ENCODE measurements at regions not wholly inside any gene's neighbourhood (a gene's known extent, or its start where the extent isn't known, plus 50 kb on each side); places are given as distances from the start of the nearest gene placed in this dataset.
A peak's percentile ranks its signal among the peaks of the same experiment; 100 is the strongest.
"Not testable (repeated sequence)": the region's sequence is repeated elsewhere in the genome, so short reads cannot be mapped to it uniquely, and the experiment has no call there.

- intact Hi-C loops (cut with micrococcal nuclease), result no loop called here
- peaks cover 13% of the 10 kb centered on the region for H3K27me3 Mint-ChIP-seq (ENCODE audit: low read depth)
These were observed 82.4 kb downstream of the DIO3 start for GRCh38 chr14:101643651-101644050.

GRCh38 chr14:101654051-101654450 lies 92.8 kb downstream of the DIO3 start:
- H3K4me1 Mint-ChIP-seq (ENCODE audit: low read depth), result peaks cover 2% of the 10 kb centered on the region
- H3K9me3 Mint-ChIP-seq, result peaks cover 8% of the 10 kb centered on the region
- CTCF ChIA-PET, result no interaction called here
- no peak for DNase-seq
- H3K27ac Mint-ChIP-seq, result no peak overlapping the region
- H3K36me3 Mint-ChIP-seq (ENCODE audit: low read depth), result peaks cover 3% of the 10 kb centered on the region
- intact Hi-C loops (cut with micrococcal nuclease), result no loop called here
- H3K4me3 Mint-ChIP-seq, result no peak overlapping the region
- peaks cover 21% of the 10 kb centered on the region for H3K27me3 Mint-ChIP-seq (ENCODE audit: low read depth)

More at GRCh38 chr14:101643651-101644050, 82.4 kb downstream of the DIO3 start:
- Mint-ChIP-seq H3K27ac (no peak overlapping the region), H3K9me3 (peaks cover 6% of the 10 kb centered on the region), H3K36me3 (ENCODE audit: low read depth) (no peaks in the 10 kb centered on the region), H3K4me3 (no peak overlapping the region), H3K4me1 (ENCODE audit: low read depth) (no peaks in the 10 kb centered on the region)
- DNase-seq, result no peak
- CTCF ChIA-PET, result no interaction called here

DNA sequence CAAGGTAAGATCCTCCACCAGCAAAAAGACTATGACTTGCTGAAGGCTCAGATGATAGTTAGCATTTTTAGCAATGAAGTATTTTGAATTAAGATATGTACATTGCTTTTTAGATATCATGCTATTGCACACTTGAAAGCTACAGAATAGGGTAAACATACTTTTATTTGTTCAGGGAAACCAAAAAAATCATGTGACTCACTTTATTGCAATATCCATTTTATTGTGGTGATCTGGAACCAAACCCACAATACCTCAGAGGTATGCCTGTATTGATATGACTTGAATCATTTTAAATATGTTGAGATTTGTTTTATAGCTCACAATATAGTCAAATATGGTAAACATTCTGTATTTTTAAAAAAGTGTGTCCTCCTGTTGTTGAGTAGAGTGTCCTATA lies 96.1 kb downstream of the DIO3 start:
- Mint-ChIP-seq H3K27me3 (ENCODE audit: low read depth) (peaks cover 5% of the 10 kb centered on the region), H3K36me3 (ENCODE audit: low read depth) (no peaks in the 10 kb centered on the region), H3K9me3 (no peaks in the 10 kb centered on the region), H3K27ac (no peak overlapping the region), H3K4me1 (ENCODE audit: low read depth) (peaks cover 2% of the 10 kb centered on the region), H3K4me3 (no peak overlapping the region)
- no peak for DNase-seq
- CTCF ChIA-PET, result no interaction called here
- intact Hi-C loops (cut with micrococcal nuclease), result no loop called here

DNA sequence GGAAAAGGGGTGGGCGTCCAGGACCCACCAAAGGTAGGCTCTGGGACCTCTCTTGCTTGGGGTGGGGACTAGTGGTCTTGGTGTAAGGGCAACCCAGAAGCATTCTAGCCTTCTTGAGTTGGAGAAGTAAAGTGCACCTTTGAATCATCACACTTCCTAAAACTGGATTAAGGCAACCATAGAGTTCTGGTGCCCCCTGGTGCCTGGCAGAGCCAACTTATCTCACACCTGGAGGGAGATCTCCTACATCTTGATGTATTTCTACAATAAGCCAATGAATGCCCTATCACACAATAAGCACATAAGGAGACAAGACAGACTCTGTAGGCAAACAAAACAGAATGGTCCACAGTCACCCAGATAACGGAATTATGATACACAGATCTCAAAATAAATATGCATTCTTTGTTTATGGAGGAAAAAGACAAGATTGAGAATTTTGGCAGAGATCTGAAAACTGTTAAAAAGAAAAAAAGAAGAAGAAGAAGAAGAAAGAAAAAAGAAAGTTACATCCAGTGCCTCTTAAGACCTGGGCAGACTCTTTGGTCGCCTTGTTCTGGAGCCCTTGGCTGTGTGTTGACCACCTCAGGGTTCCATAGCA lies 95.9 kb upstream of the PPP2R5C start:
- Mint-ChIP-seq H3K4me3 (no peak overlapping the region), H3K27me3 (ENCODE audit: low read depth) (peaks cover 22% of the 10 kb centered on the region), H3K36me3 (ENCODE audit: low read depth) (peaks cover 3% of the 10 kb centered on the region), H3K27ac (no peak overlapping the region), H3K4me1 (ENCODE audit: low read depth) (no peaks in the 10 kb centered on the region), H3K9me3 (peaks cover 18% of the 10 kb centered on the region)
- intact Hi-C loops (cut with micrococcal nuclease), result no loop called here
- CTCF ChIA-PET, result interaction anchor here (0.6 to 0.9 kb wide), 2 partner anchors 65 to 198 kb away, joined by 3 read pairs; no protein-coding TSS in a partner anchor
- DNase-seq, result peak; percentile 71

- peaks cover 3% of the 10 kb centered on the region for H3K36me3 Mint-ChIP-seq (ENCODE audit: low read depth)
- intact Hi-C loops (cut with micrococcal nuclease), result no loop called here
- CTCF ChIA-PET, result interaction anchor here (0.6 kb wide), 1 partner anchor 199 kb away, joined by 3 read pairs; no protein-coding TSS in a partner anchor
- H3K4me3 Mint-ChIP-seq, result no peak overlapping the region
- DNase-seq, result no peak
- H3K27ac Mint-ChIP-seq, result no peak overlapping the region
- peaks cover 18% of the 10 kb centered on the region for H3K9me3 Mint-ChIP-seq
- no peaks in the 10 kb centered on the region for H3K4me1 Mint-ChIP-seq (ENCODE audit: low read depth)
- H3K27me3 Mint-ChIP-seq (ENCODE audit: low read depth), result peaks cover 22% of the 10 kb centered on the region
These were observed 95.2 kb upstream of the PPP2R5C start for GRCh38 chr14:101666264-101666663.

- peaks cover 4% of the 10 kb centered on the region for H3K36me3 Mint-ChIP-seq (ENCODE audit: low read depth)
- intact Hi-C loops (cut with micrococcal nuclease), result no loop called here
- H3K27me3 Mint-ChIP-seq (ENCODE audit: low read depth), result peaks cover 13% of the 10 kb centered on the region
- H3K4me1 Mint-ChIP-seq (ENCODE audit: low read depth), result no peaks in the 10 kb centered on the region
- peaks cover 18% of the 10 kb centered on the region for H3K9me3 Mint-ChIP-seq
- H3K27ac Mint-ChIP-seq, result no peak overlapping the region
- no peak overlapping the region for H3K4me3 Mint-ChIP-seq
- DNase-seq, result no peak
- CTCF ChIA-PET, result no interaction called here
These were observed 91.9 kb upstream of the PPP2R5C start for GRCh38 chr14:101669629-101670028.

GRCh38 chr14:101673873-101674272 lies 87.6 kb upstream of the PPP2R5C start:
- Mint-ChIP-seq H3K9me3 (peaks cover 11% of the 10 kb centered on the region), H3K27me3 (ENCODE audit: low read depth) (peaks cover 3% of the 10 kb centered on the region), H3K36me3 (ENCODE audit: low read depth) (peaks cover 3% of the 10 kb centered on the region), H3K4me3 (no peak overlapping the region), H3K4me1 (ENCODE audit: low read depth) (no peaks in the 10 kb centered on the region), H3K27ac (no peak overlapping the region)
- no peak for DNase-seq
- CTCF ChIA-PET, result no interaction called here
- intact Hi-C loops (cut with micrococcal nuclease), result no loop called here

GRCh38 chr14:101675835-101676234 lies 85.7 kb upstream of the PPP2R5C start:
- H3K4me3 Mint-ChIP-seq; DNase-seq; H3K9me3 Mint-ChIP-seq; CTCF ChIA-PET; intact Hi-C loops (cut with micrococcal nuclease); H3K27ac Mint-ChIP-seq; H3K4me1 Mint-ChIP-seq (ENCODE audit: low read depth); H3K36me3 Mint-ChIP-seq (ENCODE audit: low read depth); H3K27me3 Mint-ChIP-seq (ENCODE audit: low read depth): not testable (repeated sequence)

GRCh38 chr14:101677912-101678327 lies 83.6 kb upstream of the PPP2R5C start:
- intact Hi-C loops (cut with micrococcal nuclease); CTCF ChIA-PET; DNase-seq; H3K27me3 Mint-ChIP-seq (ENCODE audit: low read depth); H3K4me1 Mint-ChIP-seq (ENCODE audit: low read depth); H3K9me3 Mint-ChIP-seq; H3K36me3 Mint-ChIP-seq (ENCODE audit: low read depth); H3K27ac Mint-ChIP-seq; H3K4me3 Mint-ChIP-seq: not testable (repeated sequence)

DNA sequence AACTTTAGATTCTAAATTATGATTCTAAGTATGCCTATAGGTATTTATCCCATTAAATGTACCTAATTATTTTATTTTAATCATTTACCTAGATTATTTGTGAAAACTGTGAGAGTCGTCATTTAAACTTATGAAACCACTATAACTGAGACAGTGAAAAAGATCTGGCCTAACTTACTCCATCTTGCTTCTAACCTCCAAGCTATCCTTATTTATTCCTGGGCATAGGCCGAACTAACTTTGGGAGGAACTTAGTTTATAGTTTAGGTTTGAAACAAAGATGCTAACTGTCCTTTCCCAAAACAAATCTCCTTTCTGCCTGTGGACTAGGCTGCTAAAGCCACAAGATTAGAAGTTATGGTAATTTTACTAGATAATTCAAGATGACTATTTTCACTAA lies 79.7 kb upstream of the PPP2R5C start:
- Mint-ChIP-seq H3K4me3 (no peak overlapping the region), H3K27ac (no peak overlapping the region), H3K9me3 (no peaks in the 10 kb centered on the region), H3K27me3 (ENCODE audit: low read depth) (peaks cover 9% of the 10 kb centered on the region), H3K4me1 (ENCODE audit: low read depth) (no peaks in the 10 kb centered on the region), H3K36me3 (ENCODE audit: low read depth) (no peaks in the 10 kb centered on the region)
- intact Hi-C loops (cut with micrococcal nuclease), result no loop called here
- CTCF ChIA-PET, result interaction anchor here (0.7 kb wide), 2 partner anchors 53 to 1761 kb away, joined by 3 to 4 read pairs; no protein-coding TSS in a partner anchor
- no peak for DNase-seq

DNA sequence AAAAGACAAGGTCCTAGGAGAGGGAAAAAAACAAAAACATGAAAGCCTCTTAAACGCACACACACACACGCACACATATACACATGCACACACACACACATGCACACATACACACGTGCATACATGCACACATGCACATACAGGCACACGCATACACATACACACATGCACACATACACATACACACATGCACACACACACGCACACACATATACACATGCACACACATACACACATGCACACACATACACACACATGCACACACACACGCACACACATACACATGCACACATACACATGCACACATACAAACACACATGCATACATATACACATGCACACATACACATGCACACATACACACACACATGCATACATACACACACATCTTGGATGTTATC lies 78.1 kb upstream of the PPP2R5C start:
- H3K36me3 Mint-ChIP-seq (ENCODE audit: low read depth), result no peaks in the 10 kb centered on the region
- DNase-seq, result no peak
- H3K27me3 Mint-ChIP-seq (ENCODE audit: low read depth), result peaks cover 9% of the 10 kb centered on the region
- intact Hi-C loops (cut with micrococcal nuclease), result no loop called here
- H3K4me3 Mint-ChIP-seq, result no peak overlapping the region
- H3K27ac Mint-ChIP-seq, result no peak overlapping the region
- CTCF ChIA-PET, result no interaction called here
- H3K4me1 Mint-ChIP-seq (ENCODE audit: low read depth), result no peaks in the 10 kb centered on the region
- H3K9me3 Mint-ChIP-seq, result no peaks in the 10 kb centered on the region

- no peak for DNase-seq
- Mint-ChIP-seq H3K27ac (no peak overlapping the region), H3K36me3 (ENCODE audit: low read depth) (no peaks in the 10 kb centered on the region), H3K4me1 (ENCODE audit: low read depth) (no peaks in the 10 kb centered on the region), H3K4me3 (no peak overlapping the region), H3K27me3 (ENCODE audit: low read depth) (peaks cover 4% of the 10 kb centered on the region), H3K9me3 (no peaks in the 10 kb centered on the region)
- CTCF ChIA-PET, result no interaction called here
- intact Hi-C loops (cut with micrococcal nuclease), result no loop called here
These were observed 73.6 kb upstream of the PPP2R5C start for GRCh38 chr14:101687756-101688546.

DNA sequence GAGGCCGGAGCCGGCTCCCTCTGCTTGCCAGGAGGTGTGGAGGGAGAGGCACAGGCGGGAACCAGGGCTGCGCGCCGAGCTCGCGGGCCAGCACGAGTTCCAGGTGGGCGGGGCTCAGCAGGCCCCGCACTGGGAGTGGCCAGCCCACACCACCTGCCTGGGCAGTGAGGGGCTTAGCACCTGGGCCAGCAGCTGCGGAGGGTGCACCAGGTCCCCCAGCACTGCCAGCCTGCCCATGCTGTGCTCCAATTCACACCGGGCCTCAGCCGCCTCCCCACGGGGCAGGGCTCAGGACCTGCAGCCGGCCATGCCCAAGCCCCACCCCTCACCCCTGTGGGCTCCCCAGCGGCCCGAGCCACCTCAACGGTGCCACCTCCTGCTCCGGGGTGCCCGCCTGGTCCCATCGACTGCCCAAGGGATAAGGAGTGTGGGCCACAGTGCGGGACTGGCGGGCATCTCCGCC lies 72.4 kb upstream of the PPP2R5C start:
- Mint-ChIP-seq H3K9me3 (no peaks in the 10 kb centered on the region), H3K27ac (no peak overlapping the region), H3K27me3 (ENCODE audit: low read depth) (peaks cover 2% of the 10 kb centered on the region), H3K4me1 (ENCODE audit: low read depth) (no peaks in the 10 kb centered on the region), H3K36me3 (ENCODE audit: low read depth) (no peaks in the 10 kb centered on the region), H3K4me3 (no peak overlapping the region)
- intact Hi-C loops (cut with micrococcal nuclease), result no loop called here
- DNase-seq, result no peak
- CTCF ChIA-PET, result no interaction called here
